GM10266 (cell line): ENCODE measurements at regions not wholly inside any gene's neighbourhood (a gene's known extent, or its start where the extent isn't known, plus 50 kb on each side); places are given as distances from the start of the nearest gene placed in this dataset.
A peak's percentile ranks its signal among the peaks of the same experiment; 100 is the strongest.

ENCODE experiments used
- DNase-seq: peaks from one replicate; pipeline ENCODE4 v3.0.0; 2012; ENCODE audit errors: extremely low spot score
- TF ChIP-seq, protein P1 (sequence below): IDR thresholded peaks from 2 replicates; pipeline ENCODE4 v1.5.1; 2012; ENCODE audit warnings: mild to moderate bottlenecking, low read depth; ENCODE audit not compliant: control insufficient read depth, insufficient read depth; ENCODE audit errors: missing control alignments

DNA sequence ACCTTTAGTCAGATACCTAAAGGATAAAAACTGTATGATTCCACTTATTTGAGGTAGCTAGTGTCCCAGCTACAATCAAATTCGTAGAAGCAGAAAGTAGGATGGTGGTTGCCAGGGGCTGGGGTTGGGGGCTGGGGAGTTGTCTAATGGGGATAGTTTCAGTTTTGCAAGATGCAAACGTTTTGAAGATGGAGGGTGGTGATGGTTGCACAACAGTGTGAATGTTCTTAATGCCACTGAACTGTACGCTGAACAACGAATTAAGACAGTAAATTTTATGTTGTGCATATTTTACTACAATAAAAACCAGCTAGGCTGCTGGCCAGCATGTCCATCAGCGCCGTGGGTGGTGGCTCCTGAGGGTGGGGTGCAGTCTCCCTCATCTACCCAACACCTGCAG is 137.8 kb downstream of the GADD45G start:
- no peak for DNase-seq
- TF ChIP-seq, protein P1, sequence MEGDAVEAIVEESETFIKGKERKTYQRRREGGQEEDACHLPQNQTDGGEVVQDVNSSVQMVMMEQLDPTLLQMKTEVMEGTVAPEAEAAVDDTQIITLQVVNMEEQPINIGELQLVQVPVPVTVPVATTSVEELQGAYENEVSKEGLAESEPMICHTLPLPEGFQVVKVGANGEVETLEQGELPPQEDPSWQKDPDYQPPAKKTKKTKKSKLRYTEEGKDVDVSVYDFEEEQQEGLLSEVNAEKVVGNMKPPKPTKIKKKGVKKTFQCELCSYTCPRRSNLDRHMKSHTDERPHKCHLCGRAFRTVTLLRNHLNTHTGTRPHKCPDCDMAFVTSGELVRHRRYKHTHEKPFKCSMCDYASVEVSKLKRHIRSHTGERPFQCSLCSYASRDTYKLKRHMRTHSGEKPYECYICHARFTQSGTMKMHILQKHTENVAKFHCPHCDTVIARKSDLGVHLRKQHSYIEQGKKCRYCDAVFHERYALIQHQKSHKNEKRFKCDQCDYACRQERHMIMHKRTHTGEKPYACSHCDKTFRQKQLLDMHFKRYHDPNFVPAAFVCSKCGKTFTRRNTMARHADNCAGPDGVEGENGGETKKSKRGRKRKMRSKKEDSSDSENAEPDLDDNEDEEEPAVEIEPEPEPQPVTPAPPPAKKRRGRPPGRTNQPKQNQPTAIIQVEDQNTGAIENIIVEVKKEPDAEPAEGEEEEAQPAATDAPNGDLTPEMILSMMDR, result no peak

GRCh38 chr9:89743216-89743572 is 138.4 kb downstream of the GADD45G start:
- TF ChIP-seq, protein P1, result no peak
- no peak for DNase-seq

- DNase-seq, result peak; percentile 52
- TF ChIP-seq, protein P1, result no peak
Observed at GRCh38 chr9:89743573-89744254, 138.9 kb downstream of the GADD45G start.

DNA sequence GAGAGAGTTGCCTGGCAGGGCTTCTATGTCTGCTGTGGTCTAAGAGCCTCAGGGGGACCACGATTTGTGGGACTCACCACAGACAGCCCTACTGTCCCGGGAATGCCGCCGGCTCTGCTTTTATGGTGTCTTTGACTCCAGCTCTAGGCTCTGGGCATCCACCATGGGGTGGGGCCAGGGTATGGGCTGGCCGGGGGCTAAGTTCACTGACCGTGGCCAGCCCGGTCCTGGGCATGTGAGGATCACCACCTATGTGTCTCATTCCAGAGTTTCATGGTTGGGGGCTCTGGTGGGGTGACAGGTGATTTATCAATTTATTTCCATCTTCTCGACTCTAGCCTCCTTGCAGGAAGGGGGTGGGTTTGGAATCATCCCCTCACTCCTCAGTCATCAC is 139.4 kb downstream of the GADD45G start:
- TF ChIP-seq, protein P1, result no peak
- no peak for DNase-seq

DNA sequence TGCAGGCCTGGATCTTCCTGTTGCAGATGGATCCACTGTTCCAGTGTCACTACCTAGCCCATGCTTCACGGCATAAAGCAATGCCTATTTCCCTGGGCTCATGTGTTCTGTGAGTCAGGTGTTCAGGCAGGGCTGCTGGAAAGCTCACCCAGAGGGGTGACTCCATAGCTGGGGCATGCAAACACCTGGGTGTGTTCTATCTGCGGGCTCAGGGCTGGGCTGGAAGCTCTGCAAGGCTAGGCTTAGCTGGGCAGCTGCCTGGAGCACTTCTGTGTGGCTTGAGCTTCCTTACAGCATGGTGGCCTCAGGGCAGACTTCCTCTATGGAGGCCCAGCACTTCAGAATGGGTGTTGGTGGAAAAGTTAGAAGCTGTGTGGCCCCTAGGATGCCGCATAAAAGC is 139.9 kb downstream of the GADD45G start:
- TF ChIP-seq, protein P1, result no peak
- DNase-seq, result no peak

DNA sequence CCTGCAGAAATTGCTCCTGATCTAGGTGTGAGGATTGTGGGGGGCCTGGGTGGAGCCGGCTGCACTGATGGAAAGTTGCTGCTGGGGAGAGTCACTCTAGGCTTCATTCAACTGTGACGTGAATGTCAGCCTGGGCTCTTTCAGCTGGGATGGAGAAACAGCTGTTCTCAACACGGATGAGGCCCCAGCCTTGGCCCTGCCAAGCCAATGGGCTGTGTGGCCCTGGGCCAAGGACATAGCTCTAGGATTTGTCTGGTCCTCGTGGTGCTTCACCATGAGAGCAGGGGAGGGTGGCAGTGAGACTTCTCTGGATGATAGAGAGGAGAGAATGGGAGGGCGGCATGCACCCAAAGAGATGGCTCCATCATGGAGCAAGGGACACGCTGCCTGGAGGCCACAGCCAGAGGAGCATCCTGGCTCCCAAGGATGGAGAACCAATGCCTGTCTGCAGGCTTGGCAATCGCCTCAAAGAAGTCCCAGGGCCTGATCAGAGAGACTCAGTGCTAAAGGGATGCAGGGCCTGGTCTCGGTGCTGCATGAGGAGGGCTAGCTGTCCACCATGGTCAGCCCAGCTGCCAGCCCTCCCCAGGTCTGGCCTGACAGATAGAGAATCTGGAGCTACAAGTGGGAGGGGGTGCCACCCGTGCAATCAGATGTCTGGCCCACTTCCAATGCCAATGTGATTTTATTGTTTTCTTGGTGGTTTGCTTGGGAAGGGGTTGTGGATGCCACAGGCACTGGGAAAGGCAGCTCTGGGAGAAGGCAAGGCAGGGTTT is 141.0 kb downstream of the GADD45G start:
- DNase-seq, result no peak
- TF ChIP-seq, protein P1, result no peak
